Activated naive CD4-positive, alpha-beta T cell (primary cell): ENCODE measurements at regions not wholly inside any gene's neighbourhood (a gene's known extent, or its start where the extent isn't known, plus 50 kb on each side); places are given as distances from the start of the nearest gene placed in this dataset.
A peak's percentile ranks its signal among the peaks of the same experiment; 100 is the strongest.
"Not testable (repeated sequence)": the region's sequence is repeated elsewhere in the genome, so short reads cannot be mapped to it uniquely, and the experiment has no call there.

Source experiments
- DNase-seq, 4 experiments: peaks; one replicate each; lab custom pipeline; 2025; lab: John Stamatoyannopoulos, UW

DNA sequence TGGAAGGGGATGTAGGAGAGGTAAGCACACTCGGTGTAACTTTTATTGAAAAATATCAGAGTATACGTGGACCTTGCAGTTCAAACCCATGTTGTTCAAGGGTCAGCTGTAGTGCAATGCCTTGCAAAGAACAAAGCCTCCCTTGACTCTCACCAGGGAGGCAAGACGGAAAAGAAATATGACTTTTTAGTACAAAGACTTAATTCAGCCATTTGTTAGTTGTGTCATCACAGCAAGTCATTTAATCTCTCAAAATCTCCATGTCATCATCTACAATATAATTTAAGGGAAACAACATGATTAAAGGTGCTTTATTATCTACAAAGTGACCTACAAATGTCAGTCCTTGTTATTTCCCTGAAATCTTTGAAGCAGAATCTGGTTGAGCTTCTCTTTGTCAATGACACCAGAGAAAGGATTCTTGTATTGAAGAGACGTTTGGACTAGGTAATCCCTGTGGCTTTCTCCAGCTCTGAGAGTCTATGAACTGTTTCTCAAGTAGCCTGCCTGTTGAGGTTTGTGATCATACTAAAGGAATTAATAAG is 502.8 kb downstream of the REEP3 start:
- DNase-seq, result no peak

DNA sequence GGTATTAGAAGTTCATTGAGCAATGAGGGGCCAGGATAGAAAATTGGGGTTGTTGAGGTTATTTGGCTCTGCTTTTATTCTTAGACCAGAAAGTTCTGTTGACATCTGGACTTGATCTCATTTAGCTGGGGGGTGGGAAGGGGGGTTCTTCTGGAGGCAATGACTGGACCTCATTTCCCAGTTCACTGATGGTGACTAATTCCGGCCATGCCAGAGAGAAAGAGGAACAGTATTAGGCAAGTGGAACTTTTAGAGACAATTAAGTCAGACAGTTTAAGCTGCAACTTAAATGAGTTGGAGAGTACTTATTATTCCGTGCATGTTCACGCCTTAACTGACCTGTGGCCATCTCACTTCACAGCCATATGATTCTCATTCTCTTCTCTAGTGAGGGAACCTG is 512.5 kb downstream of the REEP3 start:
- no peak for DNase-seq

GRCh38 chr10:64036321-64036930 is 515.2 kb downstream of the REEP3 start:
- DNase-seq, result no peak

DNA sequence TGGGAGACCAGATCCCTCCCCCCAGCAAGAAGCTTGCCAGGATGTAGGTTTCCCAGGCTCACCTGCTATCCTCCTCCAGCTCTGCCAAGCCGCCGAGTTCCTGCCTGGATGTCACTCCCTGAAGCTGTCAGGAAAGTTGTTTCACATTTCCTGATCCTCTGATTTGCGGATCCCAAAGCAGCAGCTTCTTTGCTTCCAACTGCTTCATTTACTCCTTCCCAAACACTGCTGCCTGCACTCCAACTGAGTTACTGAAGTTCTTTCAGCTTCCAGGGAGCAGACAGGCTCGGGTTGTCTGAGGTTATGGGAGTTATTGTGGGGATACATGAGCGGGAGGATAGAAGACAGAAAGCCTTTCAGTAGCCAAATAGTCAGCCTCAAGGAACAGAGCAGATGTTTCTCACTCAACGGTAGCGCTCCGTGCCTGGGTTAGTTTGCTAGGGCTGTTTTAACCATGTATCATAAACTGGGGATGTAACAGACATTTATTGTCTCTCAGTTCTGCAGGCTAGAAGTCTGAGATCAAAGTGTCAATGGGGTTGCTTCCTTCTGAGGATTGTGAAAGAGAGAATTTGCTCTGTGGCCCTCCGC is 516.0 kb downstream of the REEP3 start:
- DNase-seq, result no peak

- no peak for DNase-seq
These were observed 516.9 kb downstream of the REEP3 start for GRCh38 chr10:64038107-64038506.

DNA sequence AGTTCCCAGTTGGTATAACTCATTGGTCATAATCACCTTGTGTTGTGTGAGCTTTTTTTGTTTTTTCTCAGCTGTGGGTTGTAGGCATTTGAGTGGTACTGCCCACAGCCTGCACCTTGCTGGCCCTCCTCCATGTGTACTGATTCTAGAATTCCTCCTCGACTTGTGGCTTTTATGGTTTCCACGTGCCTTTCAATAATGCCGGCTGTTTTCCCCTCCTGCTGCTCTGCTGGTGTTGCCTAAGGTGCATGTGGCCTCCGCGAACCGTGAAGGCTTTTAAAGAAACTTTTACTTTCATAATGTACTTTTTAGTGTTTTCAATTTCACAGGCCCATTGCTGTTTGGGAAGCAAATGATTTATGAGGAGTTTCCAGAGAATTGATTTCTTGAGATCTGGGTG is 518.0 kb downstream of the REEP3 start:
- DNase-seq, result no peak

DNA sequence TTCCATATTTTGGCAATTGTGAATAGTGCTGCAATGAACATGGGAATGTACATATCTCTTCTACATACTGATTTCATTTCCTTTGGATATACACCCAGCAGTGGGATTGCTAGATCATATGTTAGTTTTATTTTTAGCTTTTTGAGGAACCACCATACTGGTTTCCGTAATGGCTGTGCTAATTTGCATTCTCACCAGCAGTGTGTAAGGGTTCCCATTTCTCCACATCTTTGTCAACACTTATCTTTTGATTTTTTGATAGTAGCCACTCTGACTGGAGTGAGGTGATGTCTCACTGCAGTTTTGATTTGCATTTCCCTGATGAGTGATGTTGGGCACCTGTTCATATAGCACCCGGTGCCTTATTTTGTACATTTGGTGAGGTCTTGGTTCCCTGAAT is 519.6 kb downstream of the REEP3 start:
- DNase-seq, result no peak

- DNase-seq, result peak; percentile 43 to 66 (median 53)
These were observed 520.2 kb downstream of the REEP3 start for GRCh38 chr10:64041185-64041988.

DNA sequence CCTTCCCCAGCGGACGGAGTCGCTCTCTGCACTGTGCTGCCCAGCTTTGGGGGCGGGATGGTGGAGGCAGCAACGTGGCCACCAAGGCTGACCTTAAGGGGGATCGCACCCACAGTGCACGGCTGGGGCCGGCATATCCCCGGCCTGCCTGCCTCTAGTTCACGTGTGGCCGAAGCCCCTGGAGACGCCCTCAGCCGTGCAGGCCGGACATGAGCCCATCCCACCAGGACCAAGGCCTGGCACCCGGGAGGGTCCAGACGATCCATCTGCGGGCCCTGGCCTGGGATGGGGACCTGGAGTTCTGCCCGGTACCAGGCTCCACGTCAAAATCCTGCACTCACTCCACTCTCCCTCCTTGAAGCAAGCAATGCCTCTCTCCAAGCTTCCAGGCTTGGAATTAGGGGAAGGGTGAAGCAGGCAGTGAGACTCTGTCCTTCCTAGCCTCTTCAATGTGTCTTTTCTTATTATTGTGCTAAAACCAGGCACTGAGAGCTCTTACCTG is 520.8 kb downstream of the REEP3 start:
- no peak for DNase-seq

DNA sequence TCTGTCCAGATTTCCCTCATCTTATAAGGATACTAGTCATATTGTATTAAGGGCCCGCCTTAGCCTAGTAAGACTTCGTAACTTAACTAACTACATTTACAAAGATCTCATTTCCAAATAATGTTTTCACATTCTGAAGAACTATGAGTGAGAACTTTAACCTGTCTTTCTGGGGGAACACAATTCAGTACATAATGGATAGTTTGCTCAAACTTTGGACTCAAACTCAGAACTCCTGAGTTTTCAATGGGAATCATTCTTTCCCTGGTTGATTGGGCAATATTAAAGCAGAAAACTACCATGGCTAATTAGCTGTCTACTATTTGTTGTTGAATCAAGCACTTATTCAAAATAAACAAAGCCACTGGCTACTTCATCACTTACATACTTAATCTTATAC is 522.9 kb downstream of the REEP3 start:
- no peak for DNase-seq

GRCh38 chr10:64044957-64045632 is 523.9 kb downstream of the REEP3 start:
- DNase-seq, result not testable (repeated sequence)

GRCh38 chr10:64054392-64054791 is 533.2 kb downstream of the REEP3 start:
- DNase-seq, result no peak

- DNase-seq, result no peak
These were observed 538.7 kb downstream of the REEP3 start for GRCh38 chr10:64059884-64060283.

DNA sequence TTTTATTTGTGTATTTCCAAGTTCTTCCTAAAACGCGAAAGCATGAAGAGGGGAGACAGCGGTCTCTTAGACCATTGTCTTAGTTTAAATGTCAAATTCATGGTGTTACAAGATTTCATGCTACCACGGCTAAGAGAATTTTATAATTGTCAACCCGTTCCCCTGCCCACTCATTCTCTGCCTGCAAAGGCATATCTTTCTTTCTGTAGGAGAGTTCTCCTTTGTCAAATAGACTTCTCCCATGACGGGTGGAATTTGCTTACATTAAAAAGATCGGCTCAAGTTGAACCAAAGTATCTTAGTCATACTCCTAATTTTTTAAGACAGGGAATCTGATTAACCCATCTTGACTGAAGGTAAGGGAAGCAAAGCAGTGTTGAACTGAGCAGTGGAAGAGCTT is 539.2 kb downstream of the REEP3 start:
- no peak for DNase-seq

- DNase-seq, result no peak
These were observed 541.6 kb downstream of the REEP3 start for GRCh38 chr10:64062793-64063192.

- no peak for DNase-seq
These were observed 545.9 kb downstream of the REEP3 start for GRCh38 chr10:64067009-64067606.

DNA sequence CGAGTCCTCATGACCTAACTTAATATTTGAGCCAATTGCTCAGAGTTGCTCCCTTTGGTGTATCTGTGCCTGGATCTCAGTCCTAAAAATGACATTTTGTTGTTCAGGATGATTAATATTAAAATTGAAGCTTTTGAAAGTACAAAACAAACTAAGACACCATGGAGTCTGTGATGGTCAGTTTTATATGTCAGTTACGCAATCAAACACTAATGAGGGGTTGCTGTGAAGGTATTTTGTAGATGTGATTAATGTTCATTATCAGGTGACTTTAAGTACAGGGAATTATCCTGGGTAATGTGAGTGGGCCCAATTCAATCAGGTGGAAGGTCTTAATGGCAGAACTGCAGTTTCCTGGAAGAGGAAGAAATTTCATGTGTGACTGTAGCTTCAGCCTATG is 546.7 kb downstream of the REEP3 start:
- no peak for DNase-seq

- no peak for DNase-seq
These were observed 549.0 kb downstream of the REEP3 start for GRCh38 chr10:64070241-64070640.

DNA sequence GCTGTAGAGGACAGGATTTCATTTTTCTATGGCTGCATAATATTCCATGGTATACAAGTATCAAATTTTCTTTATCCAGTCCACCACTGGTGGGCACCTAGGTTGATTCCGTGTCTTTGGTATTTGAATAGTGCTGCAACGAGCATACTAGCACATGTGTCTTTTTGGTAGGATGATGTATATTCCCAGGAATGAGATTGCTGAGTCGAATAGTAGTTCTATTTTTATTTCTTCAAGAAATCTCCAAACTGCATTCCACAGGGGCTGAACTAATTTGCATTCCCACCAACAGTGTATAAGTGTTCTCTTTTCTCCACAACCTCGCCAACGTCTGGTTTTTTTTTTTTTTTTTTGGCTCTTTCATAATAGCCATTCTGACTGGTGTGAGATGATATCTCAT is 550.0 kb downstream of the REEP3 start:
- no peak for DNase-seq

GRCh38 chr10:64075604-64076003 is 554.4 kb downstream of the REEP3 start:
- DNase-seq, result no peak

- no peak for DNase-seq
These were observed 555.2 kb downstream of the REEP3 start for GRCh38 chr10:64076322-64076940.
